ENCODE measurements at regions not wholly inside any gene's neighbourhood (a gene's known extent, or its start where the extent isn't known, plus 50 kb on each side); places are given as distances from the start of the nearest gene placed in this dataset.

DNA sequence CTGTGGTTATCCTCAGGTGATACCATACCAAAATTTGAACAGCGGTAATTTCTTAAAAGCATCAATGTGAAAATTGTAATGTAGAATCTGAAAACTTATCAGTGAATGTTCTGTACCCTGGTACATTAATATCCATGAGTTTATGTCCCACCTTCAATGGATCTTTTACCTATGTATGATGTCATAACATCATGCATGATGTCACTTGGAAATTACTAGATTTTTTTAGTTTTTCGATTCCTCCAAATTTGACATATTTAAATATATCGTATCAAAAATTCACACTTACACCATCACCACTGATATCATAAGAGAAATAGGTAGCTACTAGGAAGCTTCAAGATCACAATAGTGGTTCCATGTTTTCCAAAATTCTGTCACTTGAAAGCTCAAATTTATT is 95.0 kb upstream of the AKR1E2 start:
- no peak for DNase-seq

DNA sequence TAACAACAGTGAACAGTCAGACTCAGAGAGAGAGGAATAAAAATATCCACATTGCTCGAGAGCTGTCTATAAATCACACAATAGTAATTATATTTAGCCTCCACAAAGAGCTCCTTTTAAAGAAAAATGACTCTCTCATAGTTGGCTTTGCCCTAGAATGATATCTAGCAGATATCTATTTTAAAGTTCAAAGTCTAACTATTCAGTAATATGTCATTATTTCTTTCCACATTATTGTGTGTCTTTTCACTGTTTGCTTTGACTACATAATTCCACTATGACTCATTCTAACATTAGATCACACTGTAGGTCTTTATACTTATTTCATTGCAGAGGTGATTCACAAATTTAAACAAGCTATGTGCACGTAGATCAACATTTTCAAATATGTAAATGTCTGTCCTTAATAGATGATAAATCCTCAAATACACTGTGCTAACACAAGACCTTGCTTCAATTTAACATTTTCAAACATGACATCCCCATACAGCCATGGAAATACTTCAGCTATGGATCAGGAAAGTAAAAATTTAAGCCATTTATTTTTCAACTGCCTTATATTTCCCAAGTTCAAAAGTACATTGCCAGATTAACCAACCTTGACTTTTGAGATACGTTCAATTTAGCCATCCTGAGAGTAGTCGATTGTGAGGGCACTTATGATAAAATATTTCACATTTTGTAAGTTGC is 99.9 kb upstream of the AKR1E2 start:
- peak; percentile 3 for DNase-seq

DNA sequence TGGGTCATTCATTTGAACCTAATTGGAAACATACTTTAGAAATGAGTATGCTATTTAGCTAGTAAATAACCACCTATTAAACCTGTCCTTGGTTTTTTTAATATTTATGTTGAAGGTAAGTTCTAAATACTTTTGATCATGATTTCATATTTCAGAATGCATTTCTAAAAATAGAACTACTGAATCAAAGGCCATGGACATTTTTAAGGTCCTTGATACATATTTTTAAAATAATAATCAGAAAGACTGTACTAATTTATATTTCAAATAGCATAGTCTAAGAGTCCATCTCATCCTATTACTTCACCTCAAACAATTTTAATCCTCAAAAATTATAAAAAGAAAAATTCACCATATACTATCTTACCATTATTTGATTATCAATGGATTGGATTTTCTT is 102.1 kb upstream of the AKR1E2 start:
- DNase-seq = no peak

DNA sequence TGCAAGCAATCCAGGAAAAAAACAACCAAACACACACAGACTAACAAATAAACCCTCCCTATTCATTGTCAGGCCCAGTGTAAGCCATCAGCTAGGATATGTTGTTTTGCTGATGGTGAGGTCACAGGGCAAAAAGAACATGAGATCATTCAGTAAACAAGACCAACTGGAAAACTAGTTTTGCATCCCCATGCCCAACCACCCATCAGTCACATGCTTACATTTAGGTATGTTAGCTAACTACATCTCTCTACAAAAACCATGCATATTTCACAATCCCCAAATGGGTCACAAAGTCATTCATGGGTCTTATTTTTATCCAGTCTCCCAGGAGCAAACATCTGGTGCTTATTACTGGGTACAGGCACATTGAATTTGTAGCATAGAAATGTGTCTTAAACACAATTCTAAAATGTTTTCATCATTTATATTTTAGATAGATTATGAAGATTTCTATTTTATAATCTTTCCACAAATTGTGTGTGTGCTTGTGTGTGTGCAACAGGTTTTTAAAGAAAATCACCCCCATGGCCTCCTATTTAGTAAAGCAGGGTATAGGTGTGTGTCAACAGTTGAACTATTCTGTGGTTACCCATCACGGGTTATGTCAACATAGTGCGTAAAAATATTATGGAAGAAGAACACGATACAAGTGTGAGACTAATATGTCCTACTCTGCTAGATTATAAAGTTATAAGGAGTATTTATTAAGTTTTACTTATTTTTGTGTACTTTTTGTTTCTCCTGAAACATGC is 103.8 kb upstream of the AKR1E2 start:
- no peak for DNase-seq

DNA sequence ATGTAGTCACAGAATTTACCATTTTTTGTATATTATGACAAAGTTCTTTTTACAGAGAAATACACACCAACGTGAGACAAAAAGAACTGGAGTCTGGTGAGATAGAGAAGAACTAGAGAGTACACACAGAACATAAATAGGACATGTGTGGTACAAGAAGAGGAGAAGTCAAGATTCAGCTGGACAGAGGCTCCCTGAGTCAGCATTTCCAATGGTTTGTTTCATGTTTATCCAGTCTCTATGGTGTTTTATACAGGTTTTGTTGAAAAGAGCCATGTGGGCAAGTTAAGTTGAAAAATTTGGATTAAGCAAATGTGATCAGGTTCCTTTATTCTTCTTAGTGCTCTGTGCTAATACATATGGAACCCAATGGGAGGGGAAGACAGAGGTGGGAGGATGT is 105.5 kb upstream of the AKR1E2 start:
- DNase-seq = no peak

DNA sequence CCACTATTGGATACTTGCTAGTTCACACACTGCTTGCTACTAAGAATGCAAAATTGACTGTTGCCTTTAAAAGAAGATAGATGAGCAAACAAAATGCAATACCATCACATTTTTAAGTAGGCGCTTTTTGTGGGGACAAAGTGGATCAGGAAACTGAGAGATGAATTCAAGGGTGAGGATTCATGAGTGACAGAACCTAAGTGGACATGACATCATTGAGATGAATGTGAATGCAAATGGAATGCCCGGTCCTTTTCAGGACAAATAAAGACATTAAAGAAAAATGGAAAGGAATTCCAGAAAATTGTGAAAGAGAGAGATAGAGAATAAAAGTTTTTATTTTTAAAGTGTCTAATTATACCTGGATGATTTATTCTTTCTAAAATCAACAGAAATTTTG is 106.3 kb upstream of the AKR1E2 start:
- no peak for DNase-seq

DNA sequence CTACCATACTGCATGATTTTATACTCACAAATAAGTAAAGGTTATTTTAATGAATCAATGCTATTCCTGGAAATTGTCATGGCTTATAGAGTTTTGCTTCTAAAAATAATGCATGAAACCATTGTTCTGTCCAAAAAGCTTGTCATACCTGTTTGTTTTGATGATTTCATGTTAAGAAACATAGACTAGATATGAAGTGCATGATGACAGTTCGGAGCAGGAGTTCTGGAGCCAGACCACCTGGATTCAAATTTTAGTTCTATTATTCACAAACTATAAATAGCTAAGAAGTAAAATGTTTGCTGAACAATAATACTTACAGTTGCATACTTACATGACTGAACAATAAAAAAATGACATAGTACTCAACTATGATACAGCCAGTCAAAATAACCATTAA is 107.0 kb upstream of the AKR1E2 start:
- no peak for DNase-seq

DNA sequence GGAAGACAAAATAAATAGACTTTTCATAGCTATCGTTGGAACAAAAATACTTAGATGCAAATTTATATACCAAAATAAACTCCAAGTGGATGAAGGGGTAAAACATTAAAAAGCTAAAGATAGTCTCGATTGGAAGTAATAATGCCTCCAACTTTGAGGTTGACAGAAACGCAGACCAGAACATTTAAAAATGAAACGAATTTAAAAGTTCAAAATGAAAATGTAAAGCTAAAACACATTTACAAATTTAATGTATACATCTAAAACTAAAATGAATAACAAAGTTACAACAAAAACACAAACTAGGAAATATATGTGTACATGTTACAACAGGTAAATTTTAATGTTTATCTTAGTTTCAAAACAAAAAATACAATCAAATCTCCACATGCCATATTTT is 107.5 kb upstream of the AKR1E2 start:
- no peak for DNase-seq

DNA sequence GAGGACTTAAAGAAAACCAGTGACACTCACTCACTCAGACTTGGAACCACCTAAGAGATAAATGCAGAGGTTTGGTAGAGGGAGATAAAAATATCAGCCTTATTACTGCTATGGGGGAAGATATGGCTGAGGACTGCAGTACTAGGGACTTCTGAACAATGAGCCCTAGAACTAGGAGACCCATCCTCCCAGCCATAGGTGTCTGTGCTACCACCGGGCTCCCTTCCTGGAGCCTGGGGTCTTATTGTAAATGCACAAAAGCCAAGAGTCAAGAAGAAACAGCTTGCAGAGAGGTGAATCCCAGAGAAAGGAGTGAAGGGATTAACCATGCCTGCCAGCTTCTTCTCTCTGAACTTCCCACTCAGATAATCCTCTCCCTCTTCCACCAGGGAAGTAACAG is 108.3 kb upstream of the AKR1E2 start:
- no peak for DNase-seq

DNA sequence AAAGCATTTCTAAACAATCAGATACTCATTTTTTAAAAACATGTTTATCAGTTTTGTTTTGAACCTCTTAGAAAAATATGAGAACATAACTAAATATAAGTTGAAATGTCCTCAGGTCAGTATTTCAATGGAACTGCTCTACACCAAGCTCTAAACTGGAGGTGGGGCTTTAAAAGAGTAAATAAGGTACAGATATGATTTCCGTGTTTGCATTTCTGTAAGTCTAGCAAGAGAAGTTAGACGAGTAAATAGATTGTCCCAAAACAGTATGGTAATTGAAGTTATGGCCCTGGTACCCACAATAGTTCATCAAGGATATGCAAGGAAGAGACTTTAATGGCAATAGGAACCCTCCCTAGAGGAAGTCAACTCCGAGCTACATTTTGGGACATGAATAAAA is 115.1 kb upstream of the AKR1E2 start:
- no peak for DNase-seq

DNA sequence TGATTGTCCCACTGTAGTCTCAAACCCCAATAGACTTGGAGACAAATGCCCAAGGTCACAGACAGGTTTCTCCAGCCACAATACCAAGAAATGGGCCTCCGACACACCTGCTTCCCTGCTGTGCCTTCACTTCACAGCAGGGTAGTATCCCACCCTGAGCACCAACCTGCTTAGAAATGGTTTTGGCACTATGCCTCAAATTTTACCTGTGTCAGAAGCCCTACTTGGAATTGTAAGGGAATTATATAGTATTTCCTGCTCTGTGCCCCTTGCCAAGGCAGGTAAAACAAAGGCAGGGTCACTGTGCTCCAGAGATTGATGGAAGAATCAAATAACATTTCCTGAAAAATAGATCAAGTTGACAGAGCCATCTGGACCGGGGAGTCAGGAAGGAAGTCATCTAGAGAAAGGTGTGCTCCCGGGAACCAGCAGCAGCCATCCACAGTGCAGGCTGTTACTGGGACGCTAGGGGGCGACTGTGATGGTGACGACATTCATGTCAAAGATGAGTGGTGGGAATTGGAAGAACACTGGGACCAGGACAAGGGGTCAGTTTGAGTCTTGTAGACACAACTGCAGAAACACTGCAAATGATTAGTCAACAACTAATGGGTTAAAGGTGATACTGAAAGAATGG is 117.8 kb upstream of the AKR1E2 start:
- DNase-seq = no peak

DNA sequence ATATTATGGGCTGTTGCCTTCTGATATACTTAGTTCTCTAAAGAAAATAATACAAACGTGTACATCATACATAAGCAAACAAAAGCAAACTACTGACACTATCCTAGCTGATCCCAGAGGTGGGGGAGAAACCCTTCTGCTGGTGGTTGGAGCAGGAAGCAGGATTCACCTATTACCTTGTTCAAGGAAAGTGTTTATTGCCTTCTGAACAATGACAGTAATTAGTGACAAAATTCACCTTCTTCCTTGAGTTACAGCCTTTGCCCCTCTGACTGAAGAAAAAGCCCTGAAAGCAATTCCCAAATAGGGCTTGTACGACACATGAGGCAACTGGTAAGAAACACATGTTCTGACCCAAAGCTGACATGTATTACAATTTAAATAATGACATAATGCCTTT is 118.8 kb upstream of the AKR1E2 start:
- DNase-seq = no peak

DNA sequence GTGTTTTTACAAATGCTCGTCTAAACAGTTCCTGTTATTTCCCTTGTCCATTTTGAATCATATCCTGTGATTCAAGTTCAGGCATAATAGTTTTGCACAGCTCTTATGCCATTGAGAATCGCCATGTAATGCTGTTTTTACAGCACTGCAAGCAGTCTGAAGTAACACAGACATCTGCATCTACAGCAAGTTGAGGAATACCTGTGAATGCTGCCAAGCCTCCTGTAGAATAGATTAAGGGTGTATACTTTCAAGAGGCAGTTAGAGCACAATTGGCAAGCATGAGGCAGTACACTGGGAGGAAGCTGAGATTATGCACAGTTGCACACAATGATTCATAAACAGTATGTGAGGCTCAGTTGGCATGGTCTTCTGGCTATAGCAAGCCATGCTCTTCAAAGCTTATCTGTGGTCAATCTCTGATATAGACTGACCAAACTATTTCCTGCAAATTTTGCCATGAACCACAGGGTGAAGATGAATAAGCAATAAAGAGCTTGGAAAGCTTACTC is 121.9 kb upstream of the AKR1E2 start:
- peak; percentile 73 for DNase-seq

DNA sequence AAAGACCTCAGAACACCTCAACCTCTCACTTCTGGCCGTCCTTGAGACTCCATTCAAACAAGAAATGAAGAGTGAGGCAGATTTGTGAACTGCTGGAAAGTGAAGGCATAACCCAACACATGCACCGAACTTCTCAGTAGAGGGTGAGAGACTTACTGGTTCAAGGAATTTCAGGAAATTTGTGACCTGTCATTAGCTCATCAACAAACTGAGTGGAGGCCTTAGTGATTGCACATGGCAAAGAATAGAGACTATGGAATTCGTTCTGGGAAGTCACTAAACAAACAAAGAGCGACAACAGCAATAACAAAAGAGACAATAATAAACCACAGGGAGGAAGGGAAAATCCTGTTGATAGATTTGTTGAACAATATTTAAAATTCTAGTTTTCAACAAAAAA is 125.0 kb upstream of the AKR1E2 start:
- DNase-seq = no peak

DNA sequence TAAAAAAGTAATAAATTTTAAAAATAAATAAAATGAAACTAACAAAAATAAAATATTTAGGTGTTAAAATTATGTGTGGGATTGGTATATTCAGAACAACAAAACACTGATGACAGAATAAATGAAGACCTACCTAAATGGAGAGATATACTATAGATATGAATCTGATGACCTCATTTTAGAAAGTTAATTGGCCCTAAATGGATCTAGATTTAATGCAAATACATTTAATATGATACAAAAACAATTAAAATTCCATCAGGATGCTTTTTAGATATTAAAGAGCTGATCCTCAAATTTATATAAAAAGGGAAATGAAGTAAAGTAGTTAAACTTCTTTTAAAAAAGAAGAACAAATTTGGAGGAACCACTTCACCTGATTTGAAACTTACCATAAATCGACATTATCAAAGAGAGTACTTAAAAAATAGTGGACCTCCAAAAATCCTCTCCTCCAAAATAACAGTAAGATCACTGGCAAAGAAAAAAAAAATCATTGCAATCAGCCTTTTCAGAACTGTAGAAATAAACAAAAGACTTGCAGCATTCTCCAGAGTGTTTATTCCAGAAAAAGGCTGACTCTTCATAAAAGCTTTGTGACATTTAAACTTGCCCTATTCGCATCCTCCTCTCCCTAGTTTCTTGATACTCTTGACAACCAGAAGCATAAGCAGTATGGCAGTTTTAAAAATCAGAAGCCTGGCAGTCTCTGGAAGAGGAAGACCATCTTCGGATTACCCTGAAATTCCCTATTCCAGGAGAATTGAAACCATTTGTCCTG is 125.9 kb upstream of the AKR1E2 start:
- no peak for DNase-seq

DNA sequence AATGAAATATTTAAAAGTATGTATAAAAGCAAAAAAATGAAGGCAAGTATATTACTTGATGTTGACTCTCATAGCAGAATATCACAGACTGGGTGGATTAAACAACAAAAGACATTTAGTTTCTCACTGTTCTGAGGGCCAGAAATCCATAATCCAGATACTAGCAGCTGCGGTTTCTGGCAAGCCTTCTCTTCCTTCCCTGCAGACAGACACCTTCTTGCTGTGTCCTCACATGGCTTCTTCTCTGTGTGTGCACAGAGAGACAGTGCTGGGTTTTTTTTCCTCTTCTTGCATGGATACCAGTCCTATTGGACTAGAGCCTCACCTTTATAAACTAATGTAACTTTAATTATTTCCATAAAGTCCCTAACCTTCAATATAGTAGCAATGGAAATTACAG is 127.9 kb upstream of the AKR1E2 start:
- peak; percentile 3 for DNase-seq

DNA sequence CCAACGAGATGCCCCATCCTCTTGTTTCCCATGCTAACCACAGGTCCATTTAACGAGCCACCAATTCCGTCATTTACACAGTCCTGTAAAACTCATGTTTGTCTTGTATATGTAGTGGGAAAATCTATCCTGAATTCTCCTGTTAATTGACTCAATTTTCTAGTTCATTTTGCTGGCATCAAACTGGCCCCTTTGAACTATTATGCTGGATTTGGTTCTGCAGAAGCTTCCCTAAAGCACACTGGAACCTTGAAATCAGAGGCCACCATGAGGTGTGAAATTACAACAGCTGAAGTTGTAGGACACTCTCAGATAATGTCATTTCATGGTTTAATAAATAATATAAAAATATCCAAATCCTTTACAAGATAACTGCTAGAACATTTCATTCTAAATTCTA is 129.8 kb upstream of the AKR1E2 start:
- no peak for DNase-seq

DNA sequence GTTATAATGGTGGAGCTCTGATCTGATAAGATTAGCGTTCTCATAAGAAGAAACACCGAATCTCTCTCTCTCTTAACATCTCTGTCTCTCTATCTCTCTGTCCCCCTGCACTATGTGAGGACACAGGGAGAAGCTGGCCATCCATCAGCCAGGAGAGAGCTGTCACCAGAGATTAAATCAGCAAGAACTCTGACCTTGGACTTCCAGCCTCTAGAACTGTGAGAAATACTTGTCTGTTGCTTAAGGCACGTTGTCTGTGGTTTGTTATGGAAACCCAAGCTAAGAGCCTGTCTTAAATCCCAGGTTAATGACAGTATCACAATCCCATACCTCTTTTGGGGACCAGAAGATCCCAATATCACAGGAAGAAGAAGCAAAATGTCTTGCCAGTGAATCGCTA is 132.0 kb upstream of the AKR1E2 start:
- DNase-seq = no peak

DNA sequence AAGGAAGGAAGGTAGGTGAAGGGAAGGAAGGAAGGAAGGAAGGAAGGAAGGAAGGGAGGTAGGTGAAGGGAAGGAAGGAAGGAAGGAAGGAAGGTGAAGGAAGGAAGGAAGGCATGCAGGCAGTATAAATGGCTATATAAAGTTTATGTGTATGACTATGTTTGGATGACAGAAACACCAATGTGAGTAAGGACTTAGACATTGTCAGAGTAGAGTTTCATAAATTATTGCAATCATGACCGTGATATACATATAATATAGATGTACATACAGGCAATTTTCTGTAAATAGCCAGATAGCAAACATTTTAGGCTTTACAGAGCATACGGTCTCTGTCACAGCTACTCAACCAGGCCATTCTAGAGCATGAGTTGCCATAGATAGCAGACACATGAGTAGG is 133.8 kb upstream of the AKR1E2 start:
- DNase-seq = no peak

DNA sequence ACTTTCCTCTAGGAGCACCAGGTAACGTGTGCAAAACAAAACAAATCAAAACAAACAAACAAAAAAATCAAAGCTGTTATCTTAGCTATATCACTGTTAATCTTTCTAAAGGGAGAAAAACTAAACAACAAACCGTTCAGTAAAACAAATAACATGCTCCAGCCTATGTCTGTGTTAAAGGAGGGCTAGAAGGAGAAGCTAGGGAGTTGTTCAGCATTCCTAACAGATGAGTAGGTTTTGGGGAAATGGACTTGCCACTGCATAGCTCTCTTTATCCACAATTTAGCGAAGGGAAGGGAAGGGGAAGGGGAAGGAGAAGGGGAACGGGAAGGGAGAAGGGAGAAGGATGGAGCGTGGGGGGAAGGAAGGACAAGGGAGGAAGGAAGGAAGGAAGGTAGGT is 134.2 kb upstream of the AKR1E2 start:
- DNase-seq = no peak

DNA sequence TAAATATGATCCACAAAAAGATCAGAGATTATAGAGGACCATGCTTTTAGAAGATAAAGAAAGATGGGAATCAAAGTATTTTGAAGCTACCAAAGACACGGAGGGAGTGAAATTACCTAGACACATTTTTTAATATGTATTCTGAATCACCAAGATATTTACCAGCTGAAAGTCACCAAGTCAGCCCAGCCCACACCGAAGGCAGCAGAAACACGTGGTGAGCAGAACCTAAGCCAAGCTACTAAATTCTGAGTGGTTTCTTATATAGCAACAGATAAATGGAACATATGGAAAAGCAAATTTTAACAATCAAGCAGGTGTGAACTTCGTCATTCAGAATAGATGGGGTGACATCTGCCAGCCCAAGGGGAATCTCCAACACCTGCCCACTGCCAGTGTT is 134.7 kb upstream of the AKR1E2 start:
- DNase-seq = no peak

DNA sequence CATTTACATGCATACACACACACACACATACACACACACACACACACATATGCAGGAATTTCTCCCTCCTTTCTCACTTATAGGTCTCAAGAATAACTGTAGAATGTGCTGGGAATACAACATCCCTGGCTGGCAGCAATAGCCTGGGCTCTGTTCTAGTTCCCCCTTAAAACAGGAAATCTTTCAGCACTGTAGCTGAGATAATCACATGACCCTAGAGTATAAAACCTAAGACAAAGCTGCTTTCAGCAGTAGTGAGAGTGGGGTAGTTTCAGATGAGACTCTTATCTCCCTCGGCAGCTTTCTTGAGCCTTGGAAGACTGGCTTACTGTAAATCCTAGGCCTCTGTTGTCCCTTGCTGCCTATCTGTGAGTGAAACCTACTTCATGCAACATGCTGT is 137.4 kb upstream of the AKR1E2 start:
- no peak for DNase-seq

DNA sequence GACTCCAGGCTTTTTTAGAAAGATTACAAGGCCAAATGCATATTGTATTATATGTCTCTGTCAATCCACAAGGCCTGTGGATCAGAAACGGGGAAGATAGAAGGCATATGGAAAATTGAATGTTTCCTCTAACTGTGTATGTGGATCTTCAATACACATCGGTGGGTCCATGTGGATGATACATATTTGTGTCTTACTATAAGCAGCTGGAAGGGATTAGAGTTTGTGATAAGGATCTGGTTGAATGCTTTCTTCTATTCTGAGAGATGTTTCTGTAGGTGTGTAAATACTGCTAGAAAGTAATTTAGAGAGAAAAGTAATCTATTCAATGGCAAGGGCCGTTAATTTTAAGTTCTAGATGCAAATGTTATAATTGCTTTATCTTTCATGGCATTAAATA is 137.8 kb upstream of the AKR1E2 start:
- DNase-seq = no peak

Measured in NCI-H446 treated with DMSO at 0.1 percent for 48 hours (cell line).